GM21717 (cell line): ENCODE measurements at regions not wholly inside any gene's neighbourhood (a gene's known extent, or its start where the extent isn't known, plus 50 kb on each side); places are given as distances from the start of the nearest gene placed in this dataset.
"Not testable (repeated sequence)": the region's sequence is repeated elsewhere in the genome, so short reads cannot be mapped to it uniquely, and the experiment has no call there.

Source experiments
- ATAC-seq: cut with Tn5 transposase; IDR thresholded peaks from one replicate; pipeline ENCODE4 v1.9.1; 2021; ENCODE audit warnings: mild to moderate bottlenecking, moderate library complexity; ENCODE audit not compliant: unreplicated experiment

GRCh38 chr1:82065916-82066315, 265.2 kb downstream of the ADGRL2 start:
- ATAC-seq: no peak

GRCh38 chr1:82064691-82065090, 264.0 kb downstream of the ADGRL2 start:
- no peak for ATAC-seq

- ATAC-seq: no peak
Measured at GRCh38 chr1:82062206-82062605, 261.5 kb downstream of the ADGRL2 start.

GRCh38 chr1:82059959-82060358, 259.2 kb downstream of the ADGRL2 start:
- ATAC-seq: no peak

- ATAC-seq: no peak
Measured at GRCh38 chr1:82057011-82057410, 256.3 kb downstream of the ADGRL2 start.

- not testable (repeated sequence) for ATAC-seq
Measured at GRCh38 chr1:82055375-82055774, 254.6 kb downstream of the ADGRL2 start.

GRCh38 chr1:82052563-82052962, 251.8 kb downstream of the ADGRL2 start:
- ATAC-seq: no peak

- ATAC-seq: no peak
Measured at GRCh38 chr1:82048596-82048995, 247.9 kb downstream of the ADGRL2 start.

GRCh38 chr1:82045221-82045620, 244.5 kb downstream of the ADGRL2 start:
- no peak for ATAC-seq

- no peak for ATAC-seq
Measured at GRCh38 chr1:82044536-82044935, 243.8 kb downstream of the ADGRL2 start.

- no peak for ATAC-seq
Measured at GRCh38 chr1:82044111-82044510, 243.4 kb downstream of the ADGRL2 start.

GRCh38 chr1:82042306-82043060, 241.7 kb downstream of the ADGRL2 start:
- no peak for ATAC-seq
